Naive B cell (primary cell): ENCODE measurements at regions not wholly inside any gene's neighbourhood (a gene's known extent, or its start where the extent isn't known, plus 50 kb on each side); places are given as distances from the start of the nearest gene placed in this dataset.
"Not testable (repeated sequence)": the region's sequence is repeated elsewhere in the genome, so short reads cannot be mapped to it uniquely, and the experiment has no call there.

Experiments
- ATAC-seq, 2 donors: fragments of 150-1000 bp; cut with Tn5 transposase; 2 replicates each; pipeline ENCODE4 v1.10.0; 2021; ENCODE audit warnings: low read depth in 2 of 2, mild to moderate bottlenecking in 2 of 2, moderate library complexity in 2 of 2
- DNase-seq: peaks from one replicate; pipeline ENCODE4 v3.0.0; 2022
- H3K27ac Mint-ChIP-seq, 6 donors: one replicate each; pipeline ENCODE4 v1.8.0; 2020 to 2022; ENCODE audit warnings: mild to moderate bottlenecking in 6 of 6, mixed read lengths in 6 of 6, moderate library complexity in 5 of 6, inconsistent platforms in 2 of 6
- H3K27me3 Mint-ChIP-seq, 3 donors: one replicate each; pipeline ENCODE4 v1.8.0; 2021 to 2022; ENCODE audit warnings: mixed read lengths in 3 of 3, mild to moderate bottlenecking in 1 of 3
- H3K36me3 Mint-ChIP-seq, 2 donors: one replicate each; pipeline ENCODE4 v1.8.0; 2020 to 2022; ENCODE audit warnings: mixed read lengths in 2 of 2, inconsistent platforms in 1 of 2, mild to moderate bottlenecking in 1 of 2
- H3K4me1 Mint-ChIP-seq, 3 donors: one replicate each; pipeline ENCODE4 v1.8.0; 2020 to 2022; ENCODE audit warnings: mixed read lengths in 3 of 3, inconsistent platforms in 1 of 3, mild to moderate bottlenecking in 1 of 3, moderate library complexity in 1 of 3
- H3K4me3 Mint-ChIP-seq, 8 donors: one replicate each; pipeline ENCODE4 v1.8.0; 2020 to 2022; ENCODE audit warnings: mild to moderate bottlenecking in 8 of 8, mixed read lengths in 8 of 8, moderate library complexity in 8 of 8, inconsistent platforms in 2 of 8
- H3K9me3 Mint-ChIP-seq, 7 donors: one replicate each; pipeline ENCODE4 v1.8.0; 2020 to 2022; ENCODE audit warnings: mixed read lengths in 7 of 7, mild to moderate bottlenecking in 5 of 7, inconsistent platforms in 2 of 7, moderate library complexity in 1 of 7

GRCh38 chrY:20042993-20043392 lies 298.5 kb upstream of the KDM5D start:
- H3K36me3 Mint-ChIP-seq: no peaks in the 10 kb centered on the region
- peaks cover 0 to 2% (median 0%) of the 10 kb centered on the region in 7 donors for H3K9me3 Mint-ChIP-seq
- H3K4me1 Mint-ChIP-seq: no peaks in the 10 kb centered on the region
- H3K4me3 Mint-ChIP-seq: no peak overlapping the region
- no peak for DNase-seq
- no peaks in the 10 kb centered on the region for H3K27me3 Mint-ChIP-seq
- H3K27ac Mint-ChIP-seq: no peak overlapping the region
- ATAC-seq: no peak

GRCh38 chrY:20025676-20026075 lies 281.1 kb upstream of the KDM5D start:
- Mint-ChIP-seq H3K27ac (no peak overlapping the region), H3K4me3 (no peak overlapping the region), H3K36me3 (no peaks in the 10 kb centered on the region), H3K27me3 (no peaks in the 10 kb centered on the region), H3K9me3 (peaks cover 0 to 5% (median 0%) of the 10 kb centered on the region in 7 donors), H3K4me1 (no peaks in the 10 kb centered on the region)
- ATAC-seq (no peak), DNase-seq (no peak)

- not testable (repeated sequence) for H3K27me3 Mint-ChIP-seq, ATAC-seq, H3K36me3 Mint-ChIP-seq, H3K9me3 Mint-ChIP-seq, DNase-seq, H3K4me3 Mint-ChIP-seq, H3K4me1 Mint-ChIP-seq, H3K27ac Mint-ChIP-seq
Measured at GRCh38 chrY:19993410-19993809, 248.9 kb upstream of the KDM5D start.

- H3K4me1 Mint-ChIP-seq: no peaks in the 10 kb centered on the region
- H3K9me3 Mint-ChIP-seq: no peaks in the 10 kb centered on the region
- ATAC-seq: no peak
- no peaks in the 10 kb centered on the region for H3K36me3 Mint-ChIP-seq
- H3K4me3 Mint-ChIP-seq: no peak overlapping the region
- H3K27ac Mint-ChIP-seq: no peak overlapping the region
- no peak for DNase-seq
- no peaks in the 10 kb centered on the region for H3K27me3 Mint-ChIP-seq
Measured at GRCh38 chrY:19973012-19973411, 228.5 kb upstream of the KDM5D start.

- Mint-ChIP-seq H3K4me1 (no peaks in the 10 kb centered on the region), H3K27me3 (no peaks in the 10 kb centered on the region), H3K36me3 (no peaks in the 10 kb centered on the region), H3K27ac (no peak overlapping the region), H3K4me3 (no peak overlapping the region), H3K9me3 (no peaks in the 10 kb centered on the region)
- no peak for ATAC-seq
- DNase-seq: no peak
Measured at GRCh38 chrY:19947702-19948101, 203.2 kb upstream of the KDM5D start.

GRCh38 chrY:19899011-19899410 lies 154.5 kb upstream of the KDM5D start:
- DNase-seq: no peak
- H3K36me3 Mint-ChIP-seq: no peaks in the 10 kb centered on the region
- H3K4me1 Mint-ChIP-seq: no peaks in the 10 kb centered on the region
- ATAC-seq: no peak
- no peaks in the 10 kb centered on the region for H3K27me3 Mint-ChIP-seq
- no peak overlapping the region for H3K27ac Mint-ChIP-seq
- no peaks in the 10 kb centered on the region for H3K9me3 Mint-ChIP-seq
- no peak overlapping the region for H3K4me3 Mint-ChIP-seq

GRCh38 chrY:19892076-19892964 lies 147.8 kb upstream of the KDM5D start:
- H3K27me3 Mint-ChIP-seq: no peaks in the 10 kb centered on the region
- no peak overlapping the region for H3K4me3 Mint-ChIP-seq
- DNase-seq (no peak), ATAC-seq (no peak)
- H3K36me3 Mint-ChIP-seq: no peaks in the 10 kb centered on the region
- no peak overlapping the region for H3K27ac Mint-ChIP-seq
- no peaks in the 10 kb centered on the region for H3K4me1 Mint-ChIP-seq
- H3K9me3 Mint-ChIP-seq: no peaks in the 10 kb centered on the region

- Mint-ChIP-seq H3K27ac (no peak overlapping the region), H3K9me3 (no peaks in the 10 kb centered on the region), H3K4me3 (no peak overlapping the region), H3K27me3 (no peaks in the 10 kb centered on the region), H3K4me1 (no peaks in the 10 kb centered on the region), H3K36me3 (no peaks in the 10 kb centered on the region)
- no peak for ATAC-seq
- DNase-seq: no peak
Measured at GRCh38 chrY:19882145-19882544, 137.6 kb upstream of the KDM5D start.

- Mint-ChIP-seq H3K36me3 (no peaks in the 10 kb centered on the region), H3K27ac (no peak overlapping the region), H3K4me1 (no peaks in the 10 kb centered on the region), H3K9me3 (no peaks in the 10 kb centered on the region), H3K4me3 (peak overlapping the region in 1 of 8 donors; percentile 70), H3K27me3 (no peaks in the 10 kb centered on the region)
- ATAC-seq: no peak
- DNase-seq: no peak
Measured at GRCh38 chrY:19869715-19870114, 125.2 kb upstream of the KDM5D start.

GRCh38 chrY:19869281-19869680 lies 124.8 kb upstream of the KDM5D start:
- ATAC-seq (no peak), DNase-seq (no peak)
- H3K36me3 Mint-ChIP-seq: no peaks in the 10 kb centered on the region
- no peaks in the 10 kb centered on the region for H3K27me3 Mint-ChIP-seq
- H3K27ac Mint-ChIP-seq: no peak overlapping the region
- H3K4me1 Mint-ChIP-seq: no peaks in the 10 kb centered on the region
- no peaks in the 10 kb centered on the region for H3K9me3 Mint-ChIP-seq
- peak overlapping the region in 1 of 8 donors; percentile 70 for H3K4me3 Mint-ChIP-seq

GRCh38 chrY:19868647-19869046 lies 124.1 kb upstream of the KDM5D start:
- no peaks in the 10 kb centered on the region for H3K4me1 Mint-ChIP-seq
- ATAC-seq (no peak), DNase-seq (no peak)
- H3K36me3 Mint-ChIP-seq: no peaks in the 10 kb centered on the region
- no peak overlapping the region for H3K27ac Mint-ChIP-seq
- H3K27me3 Mint-ChIP-seq: no peaks in the 10 kb centered on the region
- no peaks in the 10 kb centered on the region for H3K9me3 Mint-ChIP-seq
- H3K4me3 Mint-ChIP-seq: no peak overlapping the region

GRCh38 chrY:19856474-19857135 lies 112.1 kb upstream of the KDM5D start:
- H3K4me1 Mint-ChIP-seq: no peaks in the 10 kb centered on the region
- H3K27ac Mint-ChIP-seq: no peak overlapping the region
- no peaks in the 10 kb centered on the region for H3K9me3 Mint-ChIP-seq
- no peaks in the 10 kb centered on the region for H3K36me3 Mint-ChIP-seq
- no peak overlapping the region for H3K4me3 Mint-ChIP-seq
- H3K27me3 Mint-ChIP-seq: no peaks in the 10 kb centered on the region
- DNase-seq (no peak), ATAC-seq (no peak)

GRCh38 chrY:19842972-19843371 lies 98.4 kb upstream of the KDM5D start:
- DNase-seq (no peak), ATAC-seq (no peak)
- H3K27me3 Mint-ChIP-seq: peaks cover 0 to 6% (median 0%) of the 10 kb centered on the region in 3 donors
- no peak overlapping the region for H3K27ac Mint-ChIP-seq
- H3K36me3 Mint-ChIP-seq: no peaks in the 10 kb centered on the region
- H3K9me3 Mint-ChIP-seq: peaks cover 0 to 2% (median 0%) of the 10 kb centered on the region in 7 donors
- H3K4me1 Mint-ChIP-seq: no peaks in the 10 kb centered on the region
- H3K4me3 Mint-ChIP-seq: no peak overlapping the region

GRCh38 chrY:19824136-19824535 lies 79.6 kb upstream of the KDM5D start:
- H3K27me3 Mint-ChIP-seq: no peaks in the 10 kb centered on the region
- H3K4me3 Mint-ChIP-seq: no peak overlapping the region
- H3K4me1 Mint-ChIP-seq: no peaks in the 10 kb centered on the region
- H3K9me3 Mint-ChIP-seq: no peaks in the 10 kb centered on the region
- no peaks in the 10 kb centered on the region for H3K36me3 Mint-ChIP-seq
- ATAC-seq: no peak
- DNase-seq: no peak
- H3K27ac Mint-ChIP-seq: no peak overlapping the region
